ENCODE measurements at regions not wholly inside any gene's neighbourhood (a gene's known extent, or its start where the extent isn't known, plus 50 kb on each side); places are given as distances from the start of the nearest gene placed in this dataset.
"Not testable (repeated sequence)": the region's sequence is repeated elsewhere in the genome, so short reads cannot be mapped to it uniquely, and the experiment has no call there.

GRCh38 chr12:72723732-72724131, 451.6 kb downstream of the TRHDE start:
- no peak for DNase-seq

- DNase-seq: no peak
These were observed 457.4 kb downstream of the TRHDE start for GRCh38 chr12:72729451-72730010.

- DNase-seq: no peak
These were observed 462.4 kb downstream of the TRHDE start for GRCh38 chr12:72734581-72734980.

- no peak for DNase-seq
These were observed 466.6 kb downstream of the TRHDE start for GRCh38 chr12:72738811-72739210.

GRCh38 chr12:72740064-72740463, 467.9 kb downstream of the TRHDE start:
- DNase-seq: no peak

- DNase-seq: no peak
These were observed 470.4 kb downstream of the TRHDE start for GRCh38 chr12:72742568-72742967.

- DNase-seq: no peak
These were observed 473.9 kb downstream of the TRHDE start for GRCh38 chr12:72746048-72746447.

GRCh38 chr12:72747111-72747849, 475.1 kb downstream of the TRHDE start:
- DNase-seq: no peak

GRCh38 chr12:72748971-72749370, 476.8 kb downstream of the TRHDE start:
- DNase-seq: no peak

- no peak for DNase-seq
These were observed 481.4 kb downstream of the TRHDE start for GRCh38 chr12:72753571-72753970.

GRCh38 chr12:72754026-72754425, 481.9 kb downstream of the TRHDE start:
- DNase-seq: not testable (repeated sequence)

GRCh38 chr12:72766517-72766916, 494.3 kb downstream of the TRHDE start:
- DNase-seq: no peak

GRCh38 chr12:72774023-72774422, 501.9 kb downstream of the TRHDE start:
- no peak for DNase-seq

- no peak for DNase-seq
These were observed 505.6 kb downstream of the TRHDE start for GRCh38 chr12:72777806-72778205.

- DNase-seq: no peak
These were observed 518.1 kb downstream of the TRHDE start for GRCh38 chr12:72790273-72790672.

- DNase-seq: no peak
These were observed 520.7 kb downstream of the TRHDE start for GRCh38 chr12:72792889-72793288.

- DNase-seq: no peak
These were observed 521.6 kb downstream of the TRHDE start for GRCh38 chr12:72793796-72794195.

- no peak for DNase-seq
These were observed 543.3 kb downstream of the TRHDE start for GRCh38 chr12:72815421-72815820.

- no peak for DNase-seq
These were observed 556.6 kb downstream of the TRHDE start for GRCh38 chr12:72828662-72829324.

GRCh38 chr12:72829838-72830237, 557.7 kb downstream of the TRHDE start:
- no peak for DNase-seq

GRCh38 chr12:72832024-72832423, 559.9 kb downstream of the TRHDE start:
- no peak for DNase-seq

- no peak for DNase-seq
These were observed 564.0 kb downstream of the TRHDE start for GRCh38 chr12:72836194-72836593.

GRCh38 chr12:72839696-72840095, 567.5 kb downstream of the TRHDE start:
- DNase-seq: no peak

GRCh38 chr12:72863671-72864070, 591.5 kb downstream of the TRHDE start:
- DNase-seq: no peak
